HEK293 (cell line): ENCODE measurements at regions not wholly inside any gene's neighbourhood (a gene's known extent, or its start where the extent isn't known, plus 50 kb on each side); places are given as distances from the start of the nearest gene placed in this dataset.

Experiments
- CTCF ChIA-PET: fragments of 350-600 bp; formaldehyde crosslinking; extraction: SDS; loops from one replicate; lab custom pipeline; 2021; ENCODE audit warnings: antibody characterized with exemption; lab: Yijun Ruan, JAX
- POLR2A ChIA-PET: fragments of 300-600 bp; formaldehyde crosslinking; extraction: SDS; loops from one replicate; lab custom pipeline; 2020; ENCODE audit warnings: antibody characterized with exemption, inconsistent platforms; lab: Yijun Ruan, JAX
- H3K27ac ChIP-seq: fragments of 200-500 bp; sonication (Bioruptor generic); 2 replicates; pipeline ENCODE4 v1.5.1; 2014; ENCODE audit warnings: low read depth, low read length, control low read depth, inconsistent platforms; ENCODE audit errors: extremely low read depth
- H3K36me3 ChIP-seq, 2 experiments: fragments of 200-500 bp in 1 of 2; sonication (Bioruptor generic) in 1 of 2; 1 replicate in 1 of 2; 2 replicates in 1 of 2; pipeline ENCODE4 v1.5.1; 2014 to 2017; ENCODE audit warnings: inconsistent platforms in 2 of 2, low read length in 2 of 2; ENCODE audit not compliant: control insufficient read depth in 2 of 2, insufficient read depth in 1 of 2
- H3K4me1 ChIP-seq: fragments of 200-500 bp; sonication (Bioruptor generic); 2 replicates; pipeline ENCODE4 v1.5.1; 2014; ENCODE audit warnings: mild to moderate bottlenecking, low read length, inconsistent platforms; ENCODE audit not compliant: control insufficient read depth, insufficient read depth
- H3K4me3 ChIP-seq: 2 replicates; pipeline ENCODE4 v1.5.1; 2011; ENCODE audit warnings: low read depth, mild to moderate bottlenecking, control low read depth, low read length, moderate library complexity
- H3K9me3 ChIP-seq: fragments of 200-500 bp; sonication (Bioruptor generic); 2 replicates; pipeline ENCODE4 v1.5.1; 2014; ENCODE audit warnings: low read depth, low read length, inconsistent platforms; ENCODE audit not compliant: control insufficient read depth, insufficient read depth
- GLI4 ChIP-seq: fragments of 450-650 bp; formaldehyde crosslinking; IDR thresholded peaks from 2 replicates; pipeline ENCODE4 v1.5.1; 2016; ENCODE audit warnings: missing biosample characterization, missing genetic modification characterization
- KLF16 ChIP-seq: fragments of 450-650 bp; formaldehyde crosslinking; IDR thresholded peaks from 2 replicates; pipeline ENCODE4 v1.5.1; 2017; ENCODE audit warnings: missing biosample characterization, missing genetic modification characterization
- PRDM6 ChIP-seq: fragments of 450-650 bp; formaldehyde crosslinking; IDR thresholded peaks from 2 replicates; pipeline ENCODE4 v1.5.1; 2017; ENCODE audit warnings: missing biosample characterization, missing genetic modification characterization
- ZBTB21 ChIP-seq: fragments of 450-650 bp; formaldehyde crosslinking; IDR thresholded peaks from 2 replicates; pipeline ENCODE4 v1.5.1; 2017; ENCODE audit warnings: missing biosample characterization, missing genetic modification characterization
- ZBTB49 ChIP-seq: fragments of 450-650 bp; formaldehyde crosslinking; IDR thresholded peaks from 2 replicates; pipeline ENCODE4 v1.5.1; 2016; ENCODE audit warnings: missing biosample characterization, missing genetic modification characterization, low read depth
- ZFP3 ChIP-seq: fragments of 450-650 bp; formaldehyde crosslinking; IDR thresholded peaks from 2 replicates; pipeline ENCODE4 v1.5.1; 2016; ENCODE audit warnings: low read depth, missing biosample characterization, missing genetic modification characterization
- ZNF112 ChIP-seq: fragments of 450-650 bp; formaldehyde crosslinking; IDR thresholded peaks from 2 replicates; pipeline ENCODE4 v1.5.0; 2017; ENCODE audit warnings: missing biosample characterization, missing genetic modification characterization
- ZNF114 ChIP-seq: fragments of 450-650 bp; formaldehyde crosslinking; IDR thresholded peaks from 2 replicates; pipeline ENCODE4 v1.5.0; 2017; ENCODE audit warnings: missing biosample characterization, missing genetic modification characterization
- ZNF324 ChIP-seq: fragments of 450-650 bp; formaldehyde crosslinking; IDR thresholded peaks from 2 replicates; pipeline ENCODE4 v1.5.1; 2016; ENCODE audit warnings: missing biosample characterization, missing genetic modification characterization
- ZNF416 ChIP-seq: fragments of 450-650 bp; formaldehyde crosslinking; IDR thresholded peaks from 2 replicates; pipeline ENCODE4 v1.5.1; 2016; ENCODE audit warnings: missing biosample characterization, missing genetic modification characterization
- ZNF433 ChIP-seq: fragments of 450-650 bp; formaldehyde crosslinking; IDR thresholded peaks from 2 replicates; pipeline ENCODE4 v1.5.1; 2016; ENCODE audit warnings: missing biosample characterization, missing genetic modification characterization, low read depth
- ZNF529 ChIP-seq: fragments of 450-650 bp; formaldehyde crosslinking; IDR thresholded peaks from 2 replicates; pipeline ENCODE4 v1.5.1; 2017; ENCODE audit warnings: missing genetic modification characterization, missing biosample characterization; ENCODE audit not compliant: insufficient replicate concordance
- ZNF530 ChIP-seq: fragments of 450-650 bp; formaldehyde crosslinking; IDR thresholded peaks from 2 replicates; pipeline ENCODE4 v1.5.1; 2016; ENCODE audit warnings: low read depth, missing biosample characterization, missing genetic modification characterization
- ZNF555 ChIP-seq: fragments of 450-650 bp; formaldehyde crosslinking; conservative IDR thresholded peaks from 2 replicates; pipeline ENCODE4 v1.5.1; 2017; ENCODE audit warnings: missing biosample characterization, mild to moderate bottlenecking, missing genetic modification characterization, inconsistent platforms
- ZNF596 ChIP-seq: fragments of 450-650 bp; IDR thresholded peaks from 2 replicates; pipeline ENCODE4 v1.5.0; 2018; ENCODE audit warnings: missing biosample characterization, mild to moderate bottlenecking, missing genetic modification characterization, moderate library complexity
- ZNF645 ChIP-seq: fragments of 450-650 bp; formaldehyde crosslinking; IDR thresholded peaks from 2 replicates; pipeline ENCODE4; 2016; ENCODE audit warnings: missing biosample characterization, missing genetic modification characterization
- ZNF704 ChIP-seq: fragments of 450-650 bp; formaldehyde crosslinking; IDR thresholded peaks from 2 replicates; pipeline ENCODE4 v1.5.1; 2016; ENCODE audit warnings: missing biosample characterization, missing genetic modification characterization
- ZNF785 ChIP-seq: fragments of 450-650 bp; formaldehyde crosslinking; IDR thresholded peaks from 2 replicates; pipeline ENCODE4 v1.5.1; 2016; ENCODE audit warnings: missing biosample characterization, missing genetic modification characterization

- POLR2A ChIA-PET = no interaction called here
- Histone ChIP-seq H3K4me1 (no peaks in the 10 kb centered on the region), H3K4me3 (no peak overlapping the region), H3K27ac (no peak overlapping the region), H3K36me3 (no peaks in the 10 kb centered on the region), H3K9me3 (no peaks in the 10 kb centered on the region)
- TF ChIP-seq ZNF645 (tag by site-specific recombination) (no peak), ZNF324 (tag by site-specific recombination) (no peak), ZBTB21 (tag by site-specific recombination) (no peak), ZFP3 (tag by site-specific recombination) (no peak)
- CTCF ChIA-PET = no interaction called here
Measured at GRCh38 chr16:65598621-65599020, 476.8 kb upstream of the CDH11 start.

GRCh38 chr16:65583498-65583897 lies 461.6 kb upstream of the CDH11 start:
- no peaks in the 10 kb centered on the region for H3K4me1 ChIP-seq
- H3K27ac ChIP-seq = no peak overlapping the region
- ChIA-PET CTCF (no interaction called here), POLR2A (no interaction called here)
- no peaks in the 10 kb centered on the region for H3K36me3 ChIP-seq
- H3K4me3 ChIP-seq = no peak overlapping the region
- TF ChIP-seq ZNF324 (tag by site-specific recombination) (no peak), ZNF529 (no peak), ZNF433 (tag by site-specific recombination) (no peak), ZNF596 (tag by site-specific recombination) (no peak), PRDM6 (tag by site-specific recombination) (no peak), ZNF114 (tag by site-specific recombination) (no peak), ZNF785 (no peak), GLI4 (tag by site-specific recombination) (no peak), ZNF530 (tag by site-specific recombination) (no peak), ZNF112 (tag by site-specific recombination) (no peak), ZNF416 (tag by site-specific recombination) (no peak), ZNF704 (tag by site-specific recombination) (no peak), ZBTB49 (no peak), ZNF555 (tag by site-specific recombination) (no peak), KLF16 (tag by site-specific recombination) (no peak)
- H3K9me3 ChIP-seq = no peaks in the 10 kb centered on the region
